GM18868 (cell line): ENCODE measurements at regions not wholly inside any gene's neighbourhood (a gene's known extent, or its start where the extent isn't known, plus 50 kb on each side); places are given as distances from the start of the nearest gene placed in this dataset.

ENCODE experiments used
- ATAC-seq: cut with Tn5 transposase; IDR thresholded peaks from one replicate; pipeline ENCODE4 v1.9.1; 2021; ENCODE audit warnings: mild to moderate bottlenecking, moderate library complexity; ENCODE audit not compliant: unreplicated experiment

DNA sequence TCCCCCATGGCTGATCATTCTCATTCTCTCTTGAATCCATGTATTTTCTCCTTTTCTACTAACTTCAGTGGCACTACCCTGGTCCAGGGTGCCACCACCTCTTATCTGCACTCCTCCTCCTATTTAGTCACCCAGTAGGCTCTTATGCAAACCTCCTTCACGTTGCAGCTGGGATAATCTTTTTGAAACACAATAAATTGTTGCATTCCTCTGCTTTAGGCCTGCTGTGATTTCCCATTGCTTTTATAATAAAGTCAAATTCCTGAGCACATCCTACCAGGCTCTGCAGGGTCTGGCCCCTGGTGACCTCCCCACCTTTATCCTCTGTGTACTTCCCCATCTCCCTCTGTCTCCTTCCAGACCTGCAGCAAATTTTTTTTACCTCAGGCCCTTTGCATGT is 112.7 kb upstream of the KIAA1217 start:
- ATAC-seq, result no peak

DNA sequence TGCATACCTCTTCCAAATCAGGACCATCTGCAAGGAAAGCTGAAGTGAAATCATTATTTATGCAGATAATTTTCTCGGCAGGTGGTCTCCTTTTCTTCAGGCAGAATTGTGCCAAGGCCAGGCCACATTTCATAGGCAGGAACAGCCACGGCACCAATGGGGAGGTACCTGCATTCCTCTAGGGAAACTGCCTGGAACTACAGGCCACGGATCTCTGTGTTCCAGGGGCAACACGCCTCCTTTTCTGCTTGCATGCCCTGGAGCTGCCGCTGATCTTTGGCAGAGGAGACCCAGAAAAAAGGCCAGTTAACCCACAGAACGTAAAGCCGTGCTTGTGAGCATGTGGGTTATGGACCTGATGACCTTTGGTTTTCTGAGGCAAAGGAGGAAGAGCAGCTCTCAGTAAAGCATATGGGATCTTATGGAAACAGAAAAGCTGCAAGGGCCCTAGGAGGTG is 111.2 kb upstream of the KIAA1217 start:
- no peak for ATAC-seq

DNA sequence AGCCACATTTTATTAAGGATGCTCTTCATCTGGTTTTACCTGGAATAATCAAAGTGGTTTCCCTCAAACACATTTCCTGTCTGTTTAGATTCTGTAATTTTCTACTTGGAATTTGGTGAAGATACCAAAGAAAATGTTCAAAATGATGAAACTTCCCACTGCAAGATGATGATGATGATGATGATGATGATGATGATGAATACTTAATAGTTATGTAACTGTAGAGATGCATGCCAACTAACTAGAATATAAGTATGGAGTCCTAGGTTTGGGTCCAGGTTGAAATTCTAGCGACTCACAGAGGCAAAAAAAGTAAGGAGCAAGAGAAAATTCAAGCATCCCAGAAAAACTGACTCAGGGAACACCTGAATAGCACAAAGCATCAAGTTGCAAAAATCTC is 104.0 kb upstream of the KIAA1217 start:
- no peak for ATAC-seq

DNA sequence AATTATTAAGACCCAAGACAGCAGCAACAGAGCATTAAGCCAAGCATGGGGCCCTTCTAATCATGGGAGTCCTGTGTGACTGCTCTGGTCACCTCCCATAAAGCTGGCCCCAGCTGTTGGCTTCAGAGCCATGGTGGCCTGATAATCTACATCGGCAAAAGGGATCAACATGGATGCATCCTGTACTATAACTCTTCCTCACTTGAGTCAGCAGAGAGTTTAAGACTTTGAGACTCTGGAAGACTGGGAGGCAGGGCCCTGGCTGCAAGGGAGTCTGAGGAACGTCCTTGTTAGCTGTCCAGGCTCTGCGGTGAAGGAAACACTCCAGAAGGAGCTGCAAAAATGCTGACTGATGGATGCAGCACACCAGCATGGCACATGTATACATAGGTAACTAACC is 95.0 kb upstream of the KIAA1217 start:
- no peak for ATAC-seq

DNA sequence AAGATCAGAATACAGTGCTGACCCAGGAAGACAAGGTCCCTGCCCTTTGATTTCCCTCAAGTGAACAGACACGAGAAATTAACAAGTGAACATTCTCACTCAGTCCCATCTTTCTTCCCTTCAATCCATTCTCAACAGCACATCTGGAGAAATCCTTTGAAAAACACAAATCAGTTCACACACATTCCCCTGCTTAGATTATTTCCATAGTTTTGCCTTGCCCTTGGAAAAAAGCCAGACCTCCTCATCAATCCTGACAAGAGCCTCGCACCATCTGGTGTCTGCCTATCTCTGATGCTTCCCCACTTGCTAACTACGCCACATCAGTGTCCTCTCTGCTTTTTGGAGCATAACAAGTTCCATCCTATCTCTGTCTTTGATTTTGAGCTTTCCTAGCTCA is 94.4 kb upstream of the KIAA1217 start:
- no peak for ATAC-seq

DNA sequence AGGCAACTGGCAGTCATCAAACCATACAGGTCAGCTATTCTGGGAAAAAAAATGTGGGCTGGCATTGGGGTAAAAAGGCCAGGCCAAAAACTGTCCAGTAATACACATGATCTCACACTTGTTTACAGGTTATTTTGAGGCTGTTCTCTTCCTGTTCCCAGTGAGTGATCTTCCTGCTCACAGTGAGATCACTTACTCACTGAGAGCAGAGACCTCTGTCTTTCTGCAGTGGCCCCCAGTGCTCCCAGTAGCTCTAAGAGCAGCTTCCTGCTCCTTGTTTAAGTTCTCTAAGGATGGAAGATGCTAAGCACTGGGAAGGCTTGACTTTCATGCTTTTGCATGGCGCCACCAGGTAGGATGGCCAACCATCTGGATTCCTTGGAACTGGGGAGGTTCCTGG is 93.5 kb upstream of the KIAA1217 start:
- ATAC-seq, result no peak

DNA sequence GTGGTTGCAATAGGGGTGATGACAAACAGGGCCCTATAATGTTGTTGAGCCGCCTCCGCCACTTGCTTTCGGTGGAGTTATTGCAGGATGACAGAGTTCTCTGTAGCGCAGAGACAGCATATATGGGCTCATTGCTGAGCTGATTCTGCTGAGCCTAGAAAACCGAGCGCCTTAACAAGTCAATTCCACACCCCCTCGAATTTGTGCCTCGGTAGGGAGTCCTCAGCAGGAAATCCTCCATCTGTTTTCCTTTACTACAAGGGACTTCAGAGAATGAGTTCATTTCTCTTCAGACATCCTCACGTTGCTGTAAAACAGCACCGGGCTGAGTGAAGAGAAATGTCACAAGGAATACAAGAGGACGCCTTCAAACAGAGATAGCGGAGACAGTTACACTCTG is 90.7 kb upstream of the KIAA1217 start:
- ATAC-seq, result no peak

DNA sequence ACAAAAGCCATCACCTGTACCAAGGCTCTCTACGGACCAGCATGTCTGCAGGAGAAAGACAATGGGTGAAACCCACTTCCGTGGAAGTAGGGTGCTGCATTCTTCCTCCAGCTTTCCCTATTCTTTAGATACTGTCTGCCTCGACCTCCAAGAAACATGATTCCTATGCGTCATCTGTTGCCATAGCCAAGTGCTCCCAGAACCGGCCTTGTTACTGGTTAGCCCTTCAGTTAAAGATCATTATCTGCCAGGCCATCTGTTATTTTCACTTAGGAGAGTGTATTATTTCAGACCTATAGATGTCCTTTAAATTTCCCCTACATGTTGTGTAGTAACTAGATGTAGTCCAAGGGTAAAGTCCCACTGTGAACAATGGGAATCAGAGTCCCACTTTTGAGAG is 89.0 kb upstream of the KIAA1217 start:
- ATAC-seq, result no peak

DNA sequence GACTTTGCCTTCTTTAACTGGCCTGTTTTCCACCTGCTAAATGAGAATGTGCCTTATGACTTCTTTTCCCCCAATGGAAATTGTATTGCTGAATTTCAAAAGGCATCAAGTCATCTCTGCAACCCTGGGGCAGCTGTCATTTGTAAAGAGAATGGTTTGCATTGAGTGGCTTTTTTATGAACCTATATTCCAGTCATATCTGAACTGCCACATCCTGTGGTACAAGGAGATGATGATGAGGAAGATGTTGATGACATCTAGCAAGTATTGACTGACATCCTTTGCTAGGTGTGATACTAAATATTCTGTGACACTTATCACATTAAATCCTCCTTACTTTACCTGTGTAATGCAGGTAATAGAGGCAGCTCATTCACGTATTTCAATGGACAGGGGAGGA is 88.3 kb upstream of the KIAA1217 start:
- ATAC-seq, result peak; percentile 60

DNA sequence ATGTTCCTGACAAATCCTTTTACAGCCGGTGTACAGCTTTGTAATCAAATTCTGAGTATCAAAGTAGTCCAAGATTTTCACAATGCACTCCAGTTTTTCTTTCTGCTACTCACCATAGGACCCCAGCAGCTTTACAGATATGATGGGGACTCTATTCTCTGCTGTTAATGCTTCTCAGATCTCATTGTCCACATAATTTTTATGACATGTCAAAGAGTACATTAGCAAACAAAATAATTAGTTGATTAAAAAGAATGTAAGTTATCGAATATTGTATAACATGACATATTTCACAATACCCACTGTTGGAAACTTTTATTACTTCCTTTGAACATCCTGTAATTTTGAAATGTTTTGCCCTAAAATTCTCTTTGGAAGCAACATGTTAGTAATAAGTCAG is 81.4 kb upstream of the KIAA1217 start:
- ATAC-seq, result no peak

DNA sequence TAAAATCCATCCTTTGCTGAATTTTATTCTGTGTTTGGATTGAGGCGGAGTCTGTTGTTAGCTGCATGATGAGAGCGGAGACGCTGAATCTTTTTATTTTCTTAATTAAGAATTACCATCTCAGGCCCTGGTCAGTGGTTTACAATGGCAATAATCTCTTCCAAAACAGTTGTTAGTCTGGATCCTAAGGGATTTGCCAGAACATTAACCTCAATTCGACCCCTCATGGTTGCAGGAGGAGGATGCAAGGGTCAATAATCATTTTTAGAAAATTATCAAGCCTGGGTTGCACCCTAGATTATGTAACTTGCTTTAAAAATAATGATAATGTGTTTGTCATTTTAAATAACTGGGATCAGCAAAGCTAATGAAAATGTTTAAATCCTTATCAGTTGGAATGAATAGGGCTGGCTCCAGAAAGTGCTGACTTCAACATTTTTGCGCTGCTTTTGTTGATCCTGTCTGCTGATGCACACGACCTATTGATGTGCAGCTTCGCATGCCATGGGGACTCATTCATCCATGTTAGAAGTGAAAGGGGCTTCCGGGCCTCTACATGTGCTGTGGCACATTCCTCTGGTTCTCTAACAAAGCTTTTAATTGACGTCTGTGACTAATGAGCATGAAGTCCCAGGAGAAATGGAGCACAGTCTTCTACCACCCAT is 80.7 kb upstream of the KIAA1217 start:
- ATAC-seq, result no peak

DNA sequence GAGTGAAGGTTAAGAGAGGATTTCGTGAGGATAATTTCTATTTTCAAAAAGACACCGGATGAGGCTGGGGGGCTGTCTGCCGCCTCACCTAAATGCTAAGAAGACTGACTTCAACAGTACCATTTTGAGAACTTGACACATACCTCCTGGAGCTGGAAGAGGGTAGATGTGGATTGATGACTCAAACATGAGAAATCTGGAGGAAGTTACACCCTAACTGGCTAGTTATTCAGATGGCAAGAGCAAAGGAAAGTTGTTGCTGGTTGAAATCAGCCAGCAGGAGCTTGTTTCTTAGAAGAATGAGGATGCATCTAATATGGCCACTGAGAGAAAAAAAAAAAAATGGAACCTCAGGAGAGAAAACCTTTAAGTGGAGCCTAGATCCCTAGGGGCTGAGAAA is 76.2 kb upstream of the KIAA1217 start:
- no peak for ATAC-seq

DNA sequence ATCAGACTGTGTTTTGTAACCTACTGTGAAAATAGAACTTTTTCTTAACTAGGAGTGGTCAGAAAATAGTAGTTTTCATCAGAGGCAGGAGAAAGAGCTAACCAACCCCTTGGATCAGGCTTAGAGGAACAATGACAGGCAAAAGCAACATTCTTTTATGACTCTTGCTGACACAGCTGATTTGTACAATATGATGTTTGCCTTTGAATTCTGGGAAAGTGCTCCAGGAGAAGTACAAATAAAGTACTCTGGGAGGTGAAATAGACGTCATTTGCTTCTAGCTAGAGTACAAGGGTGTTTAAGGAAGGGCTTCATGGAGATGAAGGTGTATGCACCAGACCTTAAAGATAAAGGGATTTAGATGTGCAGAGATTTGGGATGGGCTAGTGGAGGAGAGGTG is 75.1 kb upstream of the KIAA1217 start:
- no peak for ATAC-seq

DNA sequence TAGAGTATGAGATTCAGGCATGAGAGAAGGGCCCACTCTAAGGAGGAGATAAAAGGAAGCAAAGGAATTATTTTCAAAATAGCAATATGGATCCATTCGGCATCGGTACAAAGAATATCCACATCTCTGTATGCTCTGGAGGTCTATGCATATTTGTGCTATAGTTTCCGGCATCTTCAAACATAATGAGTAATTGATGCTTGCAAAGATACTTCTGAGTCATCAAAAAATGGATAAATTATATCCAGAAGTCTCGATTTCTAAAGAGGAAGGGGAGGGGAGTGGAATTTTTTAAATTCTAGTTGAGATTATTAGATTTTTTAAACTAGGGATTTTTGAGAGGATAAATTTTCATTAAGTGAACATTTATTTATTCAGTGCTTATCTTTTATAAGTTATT is 72.9 kb upstream of the KIAA1217 start:
- ATAC-seq, result no peak

DNA sequence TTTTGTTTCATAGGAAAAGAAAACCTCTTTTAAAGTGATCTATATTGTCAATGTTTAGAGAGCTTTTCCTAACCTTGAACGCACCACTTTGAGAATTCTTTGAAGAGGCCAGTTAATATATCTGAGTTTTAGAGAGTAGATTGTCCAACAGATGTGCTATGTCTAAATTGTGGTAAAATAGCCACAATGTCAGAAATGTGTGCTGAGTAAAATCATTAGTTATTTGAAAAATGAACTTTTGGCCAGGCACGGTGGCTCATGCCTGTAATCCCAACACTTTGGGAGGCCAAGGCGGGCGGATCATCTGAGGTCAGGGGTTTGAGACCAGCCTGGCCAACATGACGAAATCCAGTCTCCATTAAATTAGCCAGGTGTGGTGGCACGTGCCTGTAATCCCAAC is 61.6 kb upstream of the KIAA1217 start:
- ATAC-seq, result no peak

DNA sequence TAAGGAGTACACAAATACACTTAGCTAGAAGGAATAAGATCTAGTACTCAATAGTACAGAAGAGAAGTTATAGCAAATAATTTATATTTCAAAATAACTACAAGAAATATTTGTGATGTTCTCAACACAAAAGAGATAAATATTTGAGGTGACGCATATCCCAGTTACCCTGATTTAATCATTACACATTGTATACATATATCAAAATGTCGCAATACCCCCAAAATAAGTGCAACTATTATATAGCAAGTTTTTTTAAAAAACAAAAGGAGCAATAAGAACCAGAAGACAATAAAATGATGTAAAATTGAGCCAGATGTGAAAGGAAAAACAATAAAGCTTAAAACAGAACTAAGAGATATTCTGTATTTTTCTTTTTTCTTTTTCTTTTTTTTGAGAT is 59.3 kb upstream of the KIAA1217 start:
- no peak for ATAC-seq

DNA sequence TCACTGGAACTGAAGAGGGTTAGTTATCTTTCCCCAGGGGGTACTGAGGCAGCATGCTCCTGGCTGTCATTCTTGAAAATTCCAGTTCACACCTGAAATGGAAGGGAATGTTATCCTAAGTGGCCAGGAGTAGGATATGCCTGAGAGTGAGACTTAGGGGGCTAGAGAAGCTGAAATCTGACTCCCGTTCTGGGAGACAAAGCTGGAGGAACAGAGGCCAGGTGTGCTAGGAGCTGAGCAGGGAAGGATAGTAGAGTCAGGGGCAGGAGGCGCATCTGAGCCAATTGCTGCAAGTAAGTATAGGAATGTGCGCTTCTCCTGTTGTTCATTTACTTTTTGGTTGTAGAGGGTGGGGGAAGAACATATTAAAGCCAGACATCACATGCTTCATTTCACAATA is 58.1 kb upstream of the KIAA1217 start:
- ATAC-seq, result no peak

DNA sequence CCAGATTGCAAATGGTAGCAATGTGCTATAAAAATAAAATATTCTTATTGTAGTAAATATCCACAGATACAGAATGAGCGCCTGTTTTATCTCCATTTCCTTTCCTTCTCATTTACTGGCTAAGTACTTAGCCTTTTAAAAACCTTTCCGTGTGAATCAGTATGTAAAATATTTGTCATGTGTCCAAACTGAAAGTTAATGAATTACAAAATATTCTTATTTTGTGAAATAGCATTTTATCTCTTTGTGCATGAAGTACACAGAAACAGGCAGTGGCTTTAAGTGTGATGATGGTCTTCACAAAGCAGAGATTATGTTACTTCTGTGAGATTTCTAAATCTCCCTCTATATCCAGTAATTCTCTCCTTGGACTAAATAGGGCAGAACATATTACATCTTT is 56.7 kb upstream of the KIAA1217 start:
- ATAC-seq, result no peak

DNA sequence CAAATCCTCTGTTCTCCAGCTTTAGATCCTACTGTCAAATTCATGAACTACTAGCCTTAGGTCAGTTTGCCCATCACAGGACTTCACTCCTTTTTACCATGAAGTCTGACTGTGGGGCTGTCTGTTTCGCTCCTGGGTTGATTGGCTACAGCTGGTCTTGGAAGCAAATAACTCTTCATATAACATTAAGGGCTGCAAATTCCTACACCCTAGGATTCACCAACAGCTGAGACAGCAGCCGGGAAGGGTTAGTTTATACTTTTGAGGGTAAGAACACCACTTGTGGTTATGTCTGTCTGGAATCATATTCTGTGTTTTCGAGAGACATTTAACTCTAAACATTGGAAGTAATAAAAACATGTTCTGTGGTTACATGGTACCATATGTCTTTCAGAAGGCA is 55.9 kb upstream of the KIAA1217 start:
- ATAC-seq, result no peak

DNA sequence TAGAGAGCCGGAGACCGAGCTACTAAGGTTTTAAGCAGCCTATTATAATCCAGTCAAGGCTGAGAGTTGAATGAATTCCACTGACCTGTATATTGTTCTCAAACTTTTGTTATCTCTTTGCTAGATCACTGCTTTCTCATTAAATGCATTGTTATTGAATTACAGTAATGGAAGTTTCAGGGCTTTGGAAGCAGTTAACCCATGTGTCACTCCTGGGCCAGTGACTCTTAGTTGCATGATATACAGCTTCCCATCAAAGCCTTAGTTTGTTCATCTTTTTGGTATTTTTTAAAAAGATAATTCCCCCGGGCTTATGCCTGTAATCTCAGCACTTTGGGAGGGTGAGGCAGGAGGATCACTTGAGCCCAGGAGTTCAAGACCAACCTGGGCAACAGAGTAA is 55.4 kb upstream of the KIAA1217 start:
- ATAC-seq, result no peak

DNA sequence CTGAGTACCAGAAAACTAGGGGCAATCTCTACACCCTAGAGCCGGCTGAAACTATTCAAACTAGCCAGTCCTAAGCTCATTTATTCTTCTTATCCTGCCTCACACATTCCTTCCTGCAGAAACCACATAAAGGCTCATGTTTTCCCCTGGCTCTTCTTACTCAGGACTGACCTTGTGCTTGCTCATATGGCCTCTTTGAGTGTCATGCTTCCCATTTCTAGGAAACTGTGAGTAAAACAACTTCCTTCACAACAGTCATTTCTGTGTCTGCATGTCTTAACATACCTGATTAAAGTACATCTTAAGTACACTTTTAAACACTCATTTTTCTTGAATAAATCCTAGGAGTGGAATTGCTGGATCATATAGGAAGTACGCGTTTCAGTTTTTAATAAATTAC is 52.3 kb upstream of the KIAA1217 start:
- no peak for ATAC-seq

DNA sequence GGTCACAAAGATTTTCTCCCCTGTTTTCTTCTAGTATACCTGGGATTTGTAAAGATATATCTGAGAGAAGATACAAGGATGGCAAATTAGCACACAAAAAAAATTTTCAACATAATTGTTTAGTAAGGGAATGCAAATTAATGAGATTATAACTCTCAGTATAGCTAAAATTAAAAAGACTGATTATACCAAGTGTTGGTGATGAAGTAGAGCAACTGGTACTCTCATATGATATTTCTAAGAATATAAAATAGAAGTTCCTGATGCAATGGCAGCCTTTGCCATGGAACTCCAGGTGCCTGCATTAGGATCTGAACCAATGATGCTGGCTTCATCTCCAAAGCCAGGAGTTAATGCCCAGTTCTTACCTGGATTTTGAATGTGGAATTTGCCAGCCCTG is 51.4 kb upstream of the KIAA1217 start:
- ATAC-seq, result no peak
